SU-DHL-6 (cell line): ENCODE measurements at regions not wholly inside any gene's neighbourhood (a gene's known extent, or its start where the extent isn't known, plus 50 kb on each side); places are given as distances from the start of the nearest gene placed in this dataset.

Experiments
- H2AFZ ChIP-seq: fragments of 200-600 bp; sonication (generic); 2 replicates; pipeline ENCODE4 v1.6.1; 2014; ENCODE audit warnings: low read depth, mild to moderate bottlenecking, moderate library complexity, mixed read lengths, antibody characterized with exemption, low read length; ENCODE audit not compliant: severe bottlenecking
- H3F3A ChIP-seq: fragments of 200-600 bp; shearing (Covaris generic); 2 replicates; pipeline ENCODE4 v1.6.0; 2016; ENCODE audit warnings: antibody characterized with exemption, mild to moderate bottlenecking; ENCODE audit not compliant: insufficient read depth
- H3K27ac ChIP-seq: fragments of 200-600 bp; sonication (generic); 2 replicates; pipeline ENCODE4 v1.5.1; 2016; ENCODE audit warnings: low read depth, mild to moderate bottlenecking, low read length, moderate library complexity, mixed read lengths
- H3K27me3 ChIP-seq: fragments of 200-600 bp; sonication (generic), shearing (Covaris generic); 2 replicates; pipeline ENCODE4 v1.6.0; 2014; ENCODE audit warnings: mild to moderate bottlenecking, low read length
- H3K36me3 ChIP-seq: fragments of 200-600 bp; sonication (generic); 2 replicates; pipeline ENCODE4 v1.6.1; 2014; ENCODE audit warnings: mild to moderate bottlenecking, low read length, mixed read lengths
- H3K4me2 ChIP-seq: fragments of 300-600, 200-600 bp; shearing (Covaris generic), sonication (generic); 2 replicates; pipeline ENCODE4 v1.6.0; 2014; ENCODE audit warnings: low read length, low read depth, mild to moderate bottlenecking; ENCODE audit not compliant: poor library complexity, severe bottlenecking
- H3K4me3 ChIP-seq: fragments of 200-600 bp; sonication (generic); 2 replicates; pipeline ENCODE4 v1.5.1; 2014; ENCODE audit warnings: antibody characterized with exemption, low read length, mild to moderate bottlenecking, mixed read lengths; ENCODE audit not compliant: insufficient read depth, poor library complexity, severe bottlenecking
- H3K79me2 ChIP-seq: fragments of 200-600 bp; sonication (generic); 2 replicates; pipeline ENCODE4 v1.6.1; 2014; ENCODE audit warnings: mild to moderate bottlenecking, low read length, moderate library complexity; ENCODE audit not compliant: insufficient read depth
- H3K9ac ChIP-seq: fragments of 200-600 bp; sonication (generic); 2 replicates; pipeline ENCODE4 v1.7.0; 2014; ENCODE audit warnings: mild to moderate bottlenecking, low read length
- H3K9me2 ChIP-seq: fragments of 200-600 bp; sonication (generic); replicated peaks from 2 replicates; pipeline ENCODE4 v1.6.1; 2014; ENCODE audit warnings: low read length; ENCODE audit not compliant: insufficient read depth
- H3K9me3 ChIP-seq: fragments of 200-600 bp; sonication (generic); 2 replicates; pipeline ENCODE4 v1.6.1; 2014; ENCODE audit warnings: low read length, mixed read lengths; ENCODE audit not compliant: insufficient read depth
- H4K20me1 ChIP-seq: fragments of 200-600 bp; sonication (generic); 2 replicates; pipeline ENCODE4 v1.6.1; 2014; ENCODE audit warnings: low read depth, mild to moderate bottlenecking, antibody characterized with exemption, low read length, moderate library complexity, mixed read lengths
- CTCF ChIP-seq: fragments of 200-600 bp; sonication (generic); IDR thresholded peaks from one replicate; pipeline ENCODE4 v1.5.1; 2017; ENCODE audit warnings: antibody characterized with exemption, mild to moderate bottlenecking, low read length, moderate library complexity; ENCODE audit not compliant: insufficient read depth, poor library complexity, severe bottlenecking
- EZH2phosphoT487 ChIP-seq: fragments of 200-600 bp; sonication (generic), shearing (Covaris generic); conservative IDR thresholded peaks from 2 replicates; pipeline ENCODE4 v1.6.1; 2018; ENCODE audit warnings: mild to moderate bottlenecking, antibody characterized with exemption, low read length, moderate library complexity, mixed read lengths

GRCh38 chrX:63128509-63128908 lies 222.6 kb downstream of the SPIN4 start:
- no peaks in the 10 kb centered on the region for H3K27me3 ChIP-seq
- no peak overlapping the region for H2AFZ ChIP-seq
- TF ChIP-seq EZH2phosphoT487, result no peak
- peak; percentile 30 for TF ChIP-seq CTCF
- H3K79me2 ChIP-seq, result no peaks in the 10 kb centered on the region
- H3K4me2 ChIP-seq, result no peak overlapping the region
- no peaks in the 10 kb centered on the region for H3K9me3 ChIP-seq
- no peak overlapping the region for H3K27ac ChIP-seq
- no peaks in the 10 kb centered on the region for H3K9me2 ChIP-seq
- no peaks in the 10 kb centered on the region for H3F3A ChIP-seq
- H3K4me3 ChIP-seq, result no peak overlapping the region
- H3K9ac ChIP-seq, result no peak overlapping the region
- no peaks in the 10 kb centered on the region for H4K20me1 ChIP-seq
- no peaks in the 10 kb centered on the region for H3K36me3 ChIP-seq

DNA sequence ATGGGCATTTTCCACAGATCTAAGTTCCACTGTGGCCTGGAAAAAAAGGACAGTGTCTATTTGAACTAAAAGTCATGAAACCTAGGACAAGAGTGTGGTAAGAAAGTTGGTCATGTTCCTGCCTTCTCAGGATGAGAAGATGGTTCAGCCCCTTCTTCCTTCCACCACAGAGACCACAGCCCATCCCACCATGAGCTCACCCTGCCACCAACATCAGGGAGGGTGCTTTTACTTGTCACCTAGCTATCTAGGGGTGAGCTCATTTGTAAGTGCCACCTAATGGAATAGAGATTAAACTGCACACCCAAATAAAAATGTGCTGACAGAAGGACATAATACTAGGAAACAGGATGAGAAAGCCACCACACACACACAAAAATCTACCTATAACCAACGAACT lies 235.9 kb downstream of the SPIN4 start:
- Histone ChIP-seq H3K36me3 (no peaks in the 10 kb centered on the region), H3K4me3 (no peak overlapping the region), H3K9me2 (no peaks in the 10 kb centered on the region), H3K9me3 (no peaks in the 10 kb centered on the region), H3K4me2 (no peak overlapping the region), H2AFZ (no peak overlapping the region), H3K27me3 (no peaks in the 10 kb centered on the region), H3K79me2 (no peaks in the 10 kb centered on the region), H4K20me1 (no peaks in the 10 kb centered on the region), H3K9ac (no peak overlapping the region), H3F3A (no peaks in the 10 kb centered on the region), H3K27ac (no peak overlapping the region)
- TF ChIP-seq EZH2phosphoT487 (no peak), CTCF (no peak)

GRCh38 chrX:63101879-63102620 lies 249.1 kb downstream of the SPIN4 start:
- Histone ChIP-seq H3K4me2 (no peak overlapping the region), H2AFZ (no peak overlapping the region), H3K9me3 (no peaks in the 10 kb centered on the region), H3K27ac (no peak overlapping the region), H3K27me3 (no peaks in the 10 kb centered on the region), H3K9ac (no peak overlapping the region), H3K79me2 (no peaks in the 10 kb centered on the region), H3K36me3 (no peaks in the 10 kb centered on the region), H4K20me1 (no peaks in the 10 kb centered on the region), H3F3A (no peaks in the 10 kb centered on the region), H3K4me3 (no peak overlapping the region), H3K9me2 (no peaks in the 10 kb centered on the region)
- TF ChIP-seq CTCF (no peak), EZH2phosphoT487 (no peak)
